Adrenal gland (tissue), 9 donors: ENCODE measurements at regions not wholly inside any gene's neighbourhood (a gene's known extent, or its start where the extent isn't known, plus 50 kb on each side); places are given as distances from the start of the nearest gene placed in this dataset.
"Not testable (repeated sequence)": the region's sequence is repeated elsewhere in the genome, so short reads cannot be mapped to it uniquely, and the experiment has no call there.

Experiments
- DNase-seq, 7 donors: peaks; one replicate each; pipeline ENCODE4 v3.0.0-alpha.2; 2019 to 2020
- H3K27ac ChIP-seq, 5 donors: fragments of 200-600 bp; sonication (generic) in 4 of 5; 1 replicate in 3 of 5; 2 replicates in 2 of 5; pipeline versions ENCODE4 v1.5.1 to v1.8.0; 2016 to 2020; ENCODE audit warnings: mild to moderate bottlenecking in 1 of 5
- H3K27me3 ChIP-seq: fragments of 200-600 bp; 2 replicates; pipeline ENCODE4 v1.8.0; 2021
- H3K36me3 ChIP-seq, 2 donors: fragments of 200-600 bp; replicated peaks in 1 of 2; 1 replicate in 1 of 2; 2 replicates in 1 of 2; pipeline versions ENCODE4 v1.5.1 to v1.8.0; 2018 to 2022
- H3K4me1 ChIP-seq, 2 donors: fragments of 200-600 bp; replicated peaks in 1 of 2; 1 replicate in 1 of 2; 2 replicates in 1 of 2; pipeline versions ENCODE4 v1.5.1 to v1.8.0; 2018 to 2021
- H3K4me3 ChIP-seq, 4 donors: fragments of 200-600 bp; sonication (generic) in 3 of 4; one replicate each; pipeline ENCODE4 v1.5.1; 2016 to 2018
- H3K9me3 ChIP-seq, 3 donors: fragments of 200-600 bp; sonication (generic) in 1 of 3; replicated peaks in 1 of 3; 1 replicate in 2 of 3; 2 replicates in 1 of 3; pipeline versions ENCODE4 v1.5.1 to v1.8.0; 2016 to 2021
- whole genome bisulfite sequencing, 4 donors: extraction: QIAGEN DNeasy Blood & Tissue Kit in 2 of 4; methylation state at CpG; one replicate each; pipeline versions ENCODE4 v1.1.5 to v1.1.7; 2013 to 2017; 5-methylcytosine and 5-hydroxymethylcytosine counted together
- intact Hi-C, 2 donors: fragments of 100-400 bp; cut with DNase I; formaldehyde crosslinking; loops; one replicate each; pipeline versions ENCODE4 v1.14.1 to v1.15.0; 2022 to 2023
- donor health status: healthy with polysubstance abuse.
- donor health status: Bipolar disorder and iron deficiency.
- donor health status: DM: yes; HTN: yes; CAD: no.
- donor health status: DM: no; HTN: no; CAD: no.
- donor health status: DM: no; HTN: no; CAD: no.

DNA sequence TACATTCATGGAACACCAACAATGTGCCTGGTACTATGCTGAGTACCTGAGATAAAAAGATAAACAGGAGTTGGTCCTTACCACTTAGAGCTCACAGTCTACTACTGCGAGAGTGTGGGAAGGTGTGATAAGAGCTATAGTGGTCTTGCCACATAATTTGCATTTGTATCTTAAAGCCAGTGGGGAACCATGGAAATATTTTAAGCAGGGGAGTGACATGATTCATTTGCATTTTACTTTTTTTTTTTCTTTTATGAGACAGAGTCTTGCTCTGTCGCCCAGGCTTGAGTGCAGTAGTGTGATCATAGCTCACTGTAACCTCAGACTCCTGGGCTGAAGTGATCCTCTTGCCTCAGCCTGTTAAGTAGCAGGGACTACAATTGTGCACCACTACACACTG is 53.6 kb downstream of the SRGAP2 start:
- H3K4me3 ChIP-seq, H3K27ac ChIP-seq, H3K27me3 ChIP-seq, H3K36me3 ChIP-seq, H3K9me3 ChIP-seq, H3K4me1 ChIP-seq, intact Hi-C loops, DNase-seq: not testable (repeated sequence)
- no CpG with 5 or more reads among the region's 2 CpGs for WGBS, 4 donors

DNA sequence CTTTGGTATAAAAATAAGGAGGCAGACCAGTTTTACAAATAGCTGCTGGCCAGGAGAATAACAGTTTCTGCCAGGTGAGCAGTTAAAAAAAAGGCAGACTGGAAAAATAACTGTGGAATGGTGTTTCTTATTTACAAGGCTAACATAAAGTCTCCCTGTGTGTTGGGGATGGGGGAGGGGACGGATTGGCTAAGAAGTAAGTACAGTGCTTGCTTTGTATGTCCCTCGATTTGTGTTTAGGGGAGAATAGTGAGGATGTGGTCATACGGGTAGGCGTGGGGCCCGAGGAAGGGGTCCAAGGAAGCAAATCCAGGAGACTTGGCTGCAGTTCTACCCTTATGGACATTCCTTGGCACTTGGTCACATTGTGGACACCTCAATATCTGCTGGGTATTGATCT is 58.1 kb downstream of the SRGAP2 start:
- H3K4me1 ChIP-seq, DNase-seq, H3K4me3 ChIP-seq, H3K27me3 ChIP-seq, H3K9me3 ChIP-seq, H3K27ac ChIP-seq, H3K36me3 ChIP-seq, intact Hi-C loops: not testable (repeated sequence)
- 68 to 87% (median 80%) methylated on average over 3 to 5 of the region's 5 CpGs for WGBS, 4 donors

DNA sequence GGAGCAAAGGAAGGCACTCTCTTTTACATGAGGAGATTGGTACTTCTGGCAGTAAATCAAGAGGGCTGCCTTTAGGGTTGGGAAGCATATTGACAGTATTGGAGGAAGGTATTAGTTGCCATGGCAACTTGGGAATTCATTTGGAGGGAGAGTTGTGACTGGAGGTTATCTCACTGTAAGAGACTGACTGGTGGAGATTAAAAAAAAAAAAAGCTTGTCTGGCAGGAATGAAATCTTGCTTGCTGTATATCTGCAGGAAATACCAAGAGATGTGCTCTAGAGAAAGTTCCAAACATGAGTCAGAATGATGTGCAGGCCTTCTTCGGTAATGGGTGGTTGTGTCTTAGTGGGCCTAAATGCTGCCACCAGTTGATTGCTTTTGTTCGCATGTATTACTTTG is 59.1 kb downstream of the SRGAP2 start:
- H3K27ac ChIP-seq, H3K36me3 ChIP-seq, H3K4me3 ChIP-seq, H3K9me3 ChIP-seq, H3K27me3 ChIP-seq, DNase-seq, intact Hi-C loops, H3K4me1 ChIP-seq: not testable (repeated sequence)
- 91 to 100% (median 91%) methylated on average over 1 of the region's 2 CpGs; no CpG with 5 or more reads in 1 of the 4 donors for WGBS, 4 donors

DNA sequence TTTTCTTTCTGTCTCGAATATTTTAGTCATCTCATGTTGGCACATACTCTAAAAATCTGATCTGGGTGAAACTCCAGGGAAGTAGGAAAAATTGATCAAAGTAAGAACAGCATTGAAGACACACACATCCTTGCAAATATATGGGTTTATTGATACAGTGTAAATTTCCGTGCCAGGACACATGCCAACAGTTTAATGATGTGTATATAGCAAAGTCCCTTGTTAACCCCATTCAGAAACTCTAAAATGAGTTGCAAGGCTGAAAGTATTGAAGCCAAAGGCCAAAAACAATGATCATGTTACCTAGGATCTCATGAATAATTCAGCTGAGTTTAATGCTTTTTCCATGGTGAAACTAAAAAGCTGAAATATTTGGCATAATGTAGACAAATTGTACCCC is 61.6 kb downstream of the SRGAP2 start:
- H3K9me3 ChIP-seq, H3K27me3 ChIP-seq, H3K27ac ChIP-seq, H3K36me3 ChIP-seq, H3K4me3 ChIP-seq, H3K4me1 ChIP-seq, DNase-seq, intact Hi-C loops: not testable (repeated sequence)
- no CpG with 5 or more reads among the region's 2 CpGs for WGBS, 4 donors

DNA sequence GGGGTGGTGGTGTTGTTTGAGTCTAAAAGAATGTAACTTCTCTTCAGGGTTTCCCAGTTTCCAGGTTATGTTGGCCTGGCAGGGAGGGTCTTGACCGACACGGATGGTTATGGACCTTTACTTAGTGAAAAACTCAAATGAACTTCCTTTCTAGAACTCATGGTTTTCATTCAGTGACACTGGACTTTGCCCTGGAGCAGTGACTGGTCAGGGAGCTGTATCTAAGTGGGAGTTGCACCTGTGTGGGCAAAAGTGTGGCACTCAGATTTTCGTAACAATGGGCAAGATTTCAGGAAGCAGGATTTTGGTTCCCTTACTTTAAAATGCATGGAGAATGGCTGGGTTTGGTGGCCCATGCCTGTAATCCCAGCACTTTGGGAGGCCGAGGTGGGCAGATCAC is 67.8 kb downstream of the SRGAP2 start:
- H3K4me3 ChIP-seq, H3K36me3 ChIP-seq, H3K4me1 ChIP-seq, H3K9me3 ChIP-seq, intact Hi-C loops, H3K27ac ChIP-seq, H3K27me3 ChIP-seq, DNase-seq: not testable (repeated sequence)
- no CpG with 5 or more reads among the region's 4 CpGs for WGBS, 4 donors

DNA sequence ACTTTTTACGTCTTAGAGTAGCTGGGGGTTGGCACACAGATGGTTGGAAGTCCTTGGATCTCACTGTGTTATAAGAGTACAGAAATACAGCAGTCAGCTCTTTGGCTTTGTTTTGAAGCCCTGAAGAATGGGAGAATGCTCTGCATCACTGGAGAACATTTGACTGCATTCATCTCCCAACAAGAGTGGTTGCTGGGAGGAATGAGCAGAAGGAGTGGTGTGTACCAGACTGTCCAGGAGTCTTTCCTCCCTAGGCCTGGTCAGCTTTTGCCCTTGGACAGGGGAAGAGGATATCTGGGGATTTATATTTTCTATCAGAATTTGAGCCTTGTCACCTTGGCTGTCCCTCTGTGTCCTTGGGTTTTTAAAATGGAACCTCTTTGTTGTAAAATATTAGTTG is 69.8 kb downstream of the SRGAP2 start:
- H3K27ac ChIP-seq, H3K9me3 ChIP-seq, H3K4me3 ChIP-seq, intact Hi-C loops, H3K4me1 ChIP-seq, DNase-seq, H3K27me3 ChIP-seq, H3K36me3 ChIP-seq: not testable (repeated sequence)
- 20 to 75% (median 24%) methylated on average over 1 of the region's 1 CpG for WGBS, 4 donors

DNA sequence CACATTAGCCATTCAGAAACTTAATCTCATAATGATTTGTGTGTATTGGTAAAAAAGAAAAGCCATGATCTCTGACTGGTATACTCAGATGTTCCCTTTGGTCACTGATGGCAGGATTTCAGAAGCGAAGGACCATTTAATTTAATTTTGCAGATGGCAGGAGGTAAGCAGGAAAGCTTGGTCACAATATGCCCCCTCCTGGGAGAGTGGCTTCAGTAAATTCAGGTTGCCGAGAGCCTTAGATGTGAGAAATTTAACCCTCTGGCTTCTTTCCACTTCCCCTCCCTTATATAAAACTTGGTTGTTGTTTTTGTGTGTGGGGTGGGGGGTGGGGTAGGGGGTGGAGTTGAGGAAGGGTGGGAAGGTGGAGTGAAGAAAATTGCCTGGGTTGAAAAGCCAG is 72.8 kb downstream of the SRGAP2 start:
- H3K27ac ChIP-seq, H3K27me3 ChIP-seq, DNase-seq, H3K4me3 ChIP-seq, H3K4me1 ChIP-seq, H3K36me3 ChIP-seq, H3K9me3 ChIP-seq, intact Hi-C loops: not testable (repeated sequence)
- WGBS, 4 donors = 17 to 26% (median 19%) methylated on average over 1 of the region's 2 CpGs; no CpG with 5 or more reads in 1 of the 4 donors

DNA sequence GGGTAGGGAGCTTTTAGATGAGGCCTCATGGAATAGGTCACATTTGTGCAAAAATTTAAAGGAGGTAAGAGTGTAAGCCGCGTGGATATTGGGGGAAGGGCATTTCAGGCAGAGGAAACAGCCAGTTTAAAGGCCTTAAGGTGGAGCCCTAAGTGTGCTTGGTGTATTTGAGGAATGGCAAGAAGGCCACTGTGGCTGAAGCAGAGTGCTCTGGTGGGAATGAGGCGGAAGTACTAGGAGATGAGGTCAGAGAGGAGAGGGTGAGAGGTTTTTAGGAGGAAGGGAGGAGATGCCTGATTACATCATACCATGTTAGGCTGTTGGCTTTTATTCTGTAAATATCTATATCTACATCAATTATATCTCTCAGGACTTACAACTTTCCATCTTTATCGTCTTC is 75.3 kb downstream of the SRGAP2 start:
- H3K4me1 ChIP-seq, H3K9me3 ChIP-seq, intact Hi-C loops, H3K27me3 ChIP-seq, H3K4me3 ChIP-seq, H3K36me3 ChIP-seq, H3K27ac ChIP-seq, DNase-seq: not testable (repeated sequence)
- 73 to 80% (median 75%) methylated on average over 3 of the region's 4 CpGs for WGBS, 4 donors

DNA sequence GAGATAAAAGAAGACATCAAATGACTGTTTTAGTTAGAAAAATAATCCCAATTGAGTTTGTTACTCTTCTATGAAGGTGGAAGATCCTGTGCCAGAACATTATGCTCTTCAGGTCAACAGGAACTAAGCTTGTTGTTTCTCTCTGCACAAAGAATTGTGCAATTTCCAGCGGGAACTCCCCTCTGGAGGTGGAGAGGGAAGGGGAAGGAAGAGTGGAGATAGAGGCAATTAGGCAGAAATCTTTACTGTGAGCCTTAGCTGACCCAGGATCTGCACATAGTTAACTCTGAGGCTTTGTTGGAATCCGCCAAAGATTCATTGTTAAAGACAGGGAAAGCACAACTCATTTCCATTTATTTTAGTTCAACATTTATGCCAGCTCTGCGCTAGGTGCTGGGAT is 77.3 kb downstream of the SRGAP2 start:
- H3K27ac ChIP-seq, H3K4me1 ChIP-seq, H3K4me3 ChIP-seq, DNase-seq, H3K36me3 ChIP-seq, H3K27me3 ChIP-seq, intact Hi-C loops, H3K9me3 ChIP-seq: not testable (repeated sequence)
- WGBS, 4 donors = 17 to 100% methylated on average over 1 of the region's 3 CpGs; no CpG with 5 or more reads in 2 of the 4 donors

DNA sequence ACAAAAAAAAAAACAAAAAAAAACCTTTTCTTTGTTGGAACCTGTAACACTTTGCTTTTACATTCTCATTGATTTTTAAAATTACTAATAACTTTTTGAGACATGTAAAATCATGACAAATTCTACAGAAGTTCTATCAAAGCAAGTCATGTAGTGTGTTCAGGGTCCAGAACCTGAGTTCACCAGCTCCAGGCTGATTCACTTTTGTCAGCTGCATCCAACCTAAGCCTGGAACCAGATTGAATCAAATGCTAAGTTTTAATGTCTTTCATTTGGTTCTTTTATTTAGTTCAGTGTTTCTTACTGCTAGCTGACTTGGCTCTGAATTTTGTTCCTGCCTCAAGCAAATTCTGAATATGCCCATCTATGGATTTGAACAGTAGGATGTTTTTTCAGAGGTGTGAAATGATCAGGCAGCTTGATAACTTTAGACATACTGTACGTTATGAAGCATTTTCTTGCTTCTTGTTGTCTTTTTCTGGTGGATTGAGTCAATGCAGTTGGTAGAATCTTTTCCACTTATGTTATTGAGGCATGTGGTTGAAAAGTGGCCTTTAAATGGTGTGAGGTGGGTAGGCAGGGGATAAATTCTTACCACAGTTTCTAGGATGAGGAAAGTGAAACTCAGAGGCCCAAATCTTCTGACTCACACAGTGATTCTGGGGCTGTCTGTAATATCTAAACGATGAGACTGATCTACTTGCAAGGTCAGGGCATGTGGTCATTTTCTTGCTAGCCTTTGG is 78.7 kb downstream of the SRGAP2 start:
- DNase-seq, H3K4me1 ChIP-seq, H3K4me3 ChIP-seq, H3K9me3 ChIP-seq, H3K27me3 ChIP-seq, H3K36me3 ChIP-seq, intact Hi-C loops: not testable (repeated sequence)
- WGBS, 4 donors = no CpG with 5 or more reads among the region's 2 CpGs
- peak overlapping the region in 1 of 5 donors; percentile 55 for H3K27ac ChIP-seq

DNA sequence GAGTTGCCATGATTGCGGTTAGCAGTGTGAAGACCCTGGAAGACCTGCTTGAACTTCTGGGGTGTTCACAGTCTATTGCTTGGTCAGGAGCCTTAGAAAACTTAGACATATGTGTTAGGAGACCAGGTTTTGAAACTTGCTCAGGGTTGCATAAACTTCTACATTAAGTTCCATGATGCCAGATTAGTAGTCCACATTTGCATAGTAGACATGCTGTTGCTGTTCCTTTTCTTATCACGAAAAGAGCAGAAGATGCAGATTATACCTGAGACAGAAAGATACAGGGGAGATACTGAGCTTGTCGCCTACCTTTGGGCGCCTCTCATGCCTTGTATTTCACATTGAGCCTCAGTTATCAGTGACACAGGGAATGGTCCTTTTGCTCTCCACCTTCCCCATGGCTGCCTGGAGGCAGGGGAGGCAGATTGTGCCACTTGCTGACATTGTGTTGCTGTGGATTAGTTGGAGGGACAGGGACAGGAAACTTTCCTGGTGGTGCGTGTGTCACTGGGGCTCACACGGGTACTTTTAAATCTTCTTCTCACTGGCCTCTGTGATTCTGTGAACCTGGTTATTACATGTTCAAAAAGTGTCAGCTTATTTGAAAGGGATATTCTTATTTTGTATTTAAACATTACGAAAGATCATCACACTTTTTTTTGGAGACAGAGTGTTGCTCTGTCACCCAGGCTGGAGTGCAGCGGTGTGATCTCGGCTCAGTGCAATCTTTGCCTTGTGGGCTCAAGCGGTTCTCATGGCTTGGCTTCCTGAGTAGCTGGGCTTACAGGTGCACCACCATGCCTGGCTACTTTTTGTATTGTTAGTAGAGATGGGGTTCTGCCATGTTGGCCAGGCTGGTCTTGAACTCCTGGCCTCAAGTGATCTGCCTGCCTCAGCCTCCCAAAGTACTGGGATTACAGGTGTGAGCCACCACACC is 82.0 kb downstream of the SRGAP2 start:
- H3K36me3 ChIP-seq, H3K9me3 ChIP-seq, H3K4me3 ChIP-seq, DNase-seq, H3K27ac ChIP-seq, H3K27me3 ChIP-seq, intact Hi-C loops, H3K4me1 ChIP-seq: not testable (repeated sequence)
- 88 to 97% (median 93%) methylated on average over 3 to 6 of the region's 10 CpGs for WGBS, 4 donors
